HEK293T (cell line): ENCODE measurements at regions not wholly inside any gene's neighbourhood (a gene's known extent, or its start where the extent isn't known, plus 50 kb on each side); places are given as distances from the start of the nearest gene placed in this dataset.

Experiments
- BHLHE40 ChIP-seq: fragments of 450-650 bp; IDR thresholded peaks from 2 replicates; pipeline ENCODE4 v1.6.1; 2016; ENCODE audit warnings: mild to moderate bottlenecking, moderate library complexity, borderline replicate concordance
- CTBP1 ChIP-seq: fragments of 450-650 bp; IDR thresholded peaks from 2 replicates; pipeline ENCODE4 v1.6.1; 2016; ENCODE audit warnings: borderline replicate concordance
- ELF4 ChIP-seq: fragments of 450-650 bp; IDR thresholded peaks from 2 replicates; pipeline ENCODE4 v1.6.1; 2017; ENCODE audit warnings: antibody characterized with exemption
- FOXK2 ChIP-seq: fragments of 450-650 bp; IDR thresholded peaks from 2 replicates; pipeline ENCODE4 v1.6.1; 2016; ENCODE audit warnings: mild to moderate bottlenecking
- HDGF ChIP-seq: fragments of 450-650 bp; IDR thresholded peaks from 2 replicates; pipeline ENCODE4 v1.6.1; 2017; ENCODE audit warnings: antibody characterized with exemption, borderline replicate concordance
- NFRKB ChIP-seq: fragments of 450-650 bp; IDR thresholded peaks from 2 replicates; pipeline ENCODE4 v1.6.1; 2016; ENCODE audit warnings: mild to moderate bottlenecking, moderate library complexity
- SUZ12 ChIP-seq: fragments of 450-650 bp; IDR thresholded peaks from 2 replicates; pipeline ENCODE4 v1.6.1; 2016; ENCODE audit warnings: mild to moderate bottlenecking
- TARDBP ChIP-seq: fragments of 450-650 bp; IDR thresholded peaks from 2 replicates; pipeline ENCODE4 v1.6.1; 2016
- TF ChIP-seq, protein P1 (sequence below): fragments of 450-650 bp; IDR thresholded peaks from 2 replicates; pipeline ENCODE4 v1.6.1; 2016

GRCh38 chr2:18647731-18648130 is 58.4 kb upstream of the NT5C1B start:
- TF ChIP-seq, protein P1, sequence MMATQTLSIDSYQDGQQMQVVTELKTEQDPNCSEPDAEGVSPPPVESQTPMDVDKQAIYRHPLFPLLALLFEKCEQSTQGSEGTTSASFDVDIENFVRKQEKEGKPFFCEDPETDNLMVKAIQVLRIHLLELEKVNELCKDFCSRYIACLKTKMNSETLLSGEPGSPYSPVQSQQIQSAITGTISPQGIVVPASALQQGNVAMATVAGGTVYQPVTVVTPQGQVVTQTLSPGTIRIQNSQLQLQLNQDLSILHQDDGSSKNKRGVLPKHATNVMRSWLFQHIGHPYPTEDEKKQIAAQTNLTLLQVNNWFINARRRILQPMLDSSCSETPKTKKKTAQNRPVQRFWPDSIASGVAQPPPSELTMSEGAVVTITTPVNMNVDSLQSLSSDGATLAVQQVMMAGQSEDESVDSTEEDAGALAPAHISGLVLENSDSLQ = no peak
- no peak for TF ChIP-seq FOXK2
- no peak for TF ChIP-seq NFRKB
- TF ChIP-seq BHLHE40 = no peak
- no peak for TF ChIP-seq TARDBP
- TF ChIP-seq CTBP1 = no peak
- TF ChIP-seq SUZ12 = no peak
- TF ChIP-seq ELF4 = no peak
- no peak for TF ChIP-seq HDGF
